GM12873 (cell line): ENCODE measurements at regions not wholly inside any gene's neighbourhood (a gene's known extent, or its start where the extent isn't known, plus 50 kb on each side); places are given as distances from the start of the nearest gene placed in this dataset.

ENCODE experiments used
- TF ChIP-seq, protein P1 (sequence below): IDR thresholded peaks from 2 replicates; pipeline ENCODE4 v1.5.1; 2012; ENCODE audit warnings: low read depth, mild to moderate bottlenecking, moderate library complexity, low read length, control low read depth; ENCODE audit not compliant: insufficient read depth; ENCODE audit errors: missing control alignments

DNA sequence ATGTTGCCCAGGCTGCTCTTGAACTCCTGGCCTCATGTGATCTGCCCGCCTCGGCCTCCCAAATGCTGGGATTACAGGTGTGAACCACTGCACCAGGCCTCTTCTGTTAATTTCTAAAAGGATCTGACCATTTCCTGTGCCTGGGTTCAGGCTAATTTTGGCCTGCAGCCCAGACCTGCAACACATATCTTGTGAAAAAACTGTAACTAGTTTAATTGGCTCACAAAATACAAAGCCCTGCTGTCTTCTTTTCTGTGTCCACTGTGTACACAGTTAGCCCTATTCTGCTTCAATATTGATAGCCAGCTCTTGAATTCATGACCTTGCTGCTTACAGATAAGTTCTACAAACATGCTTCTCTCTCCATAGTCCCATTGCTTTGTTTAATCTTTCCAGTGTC is 753.5 kb downstream of the PDHA2 start:
- TF ChIP-seq, protein P1, sequence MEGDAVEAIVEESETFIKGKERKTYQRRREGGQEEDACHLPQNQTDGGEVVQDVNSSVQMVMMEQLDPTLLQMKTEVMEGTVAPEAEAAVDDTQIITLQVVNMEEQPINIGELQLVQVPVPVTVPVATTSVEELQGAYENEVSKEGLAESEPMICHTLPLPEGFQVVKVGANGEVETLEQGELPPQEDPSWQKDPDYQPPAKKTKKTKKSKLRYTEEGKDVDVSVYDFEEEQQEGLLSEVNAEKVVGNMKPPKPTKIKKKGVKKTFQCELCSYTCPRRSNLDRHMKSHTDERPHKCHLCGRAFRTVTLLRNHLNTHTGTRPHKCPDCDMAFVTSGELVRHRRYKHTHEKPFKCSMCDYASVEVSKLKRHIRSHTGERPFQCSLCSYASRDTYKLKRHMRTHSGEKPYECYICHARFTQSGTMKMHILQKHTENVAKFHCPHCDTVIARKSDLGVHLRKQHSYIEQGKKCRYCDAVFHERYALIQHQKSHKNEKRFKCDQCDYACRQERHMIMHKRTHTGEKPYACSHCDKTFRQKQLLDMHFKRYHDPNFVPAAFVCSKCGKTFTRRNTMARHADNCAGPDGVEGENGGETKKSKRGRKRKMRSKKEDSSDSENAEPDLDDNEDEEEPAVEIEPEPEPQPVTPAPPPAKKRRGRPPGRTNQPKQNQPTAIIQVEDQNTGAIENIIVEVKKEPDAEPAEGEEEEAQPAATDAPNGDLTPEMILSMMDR, result no peak

GRCh38 chr4:96598465-96598864 is 758.6 kb downstream of the PDHA2 start:
- TF ChIP-seq, protein P1, result no peak

- TF ChIP-seq, protein P1, result no peak
Measured at GRCh38 chr4:96599752-96600151, 759.9 kb downstream of the PDHA2 start.

DNA sequence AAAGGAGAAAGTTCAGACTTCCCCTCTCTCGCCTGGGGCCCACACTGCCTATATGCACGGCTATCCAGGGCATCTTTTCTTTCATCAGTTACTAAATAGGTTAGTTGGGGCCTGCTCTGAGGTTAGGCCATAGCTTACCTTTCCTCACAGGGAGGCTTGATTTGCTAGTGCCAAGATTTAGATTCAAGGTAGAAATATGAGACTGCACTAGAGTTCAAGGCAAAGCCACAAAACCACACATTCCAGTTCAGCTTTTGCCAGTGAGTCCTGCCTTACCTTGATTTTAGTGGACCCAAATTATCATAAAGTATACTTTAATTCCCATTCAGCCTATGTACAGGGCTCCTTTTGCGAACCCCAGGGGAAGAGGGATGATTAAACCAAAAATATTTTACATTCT is 762.8 kb downstream of the PDHA2 start:
- TF ChIP-seq, protein P1, result no peak

DNA sequence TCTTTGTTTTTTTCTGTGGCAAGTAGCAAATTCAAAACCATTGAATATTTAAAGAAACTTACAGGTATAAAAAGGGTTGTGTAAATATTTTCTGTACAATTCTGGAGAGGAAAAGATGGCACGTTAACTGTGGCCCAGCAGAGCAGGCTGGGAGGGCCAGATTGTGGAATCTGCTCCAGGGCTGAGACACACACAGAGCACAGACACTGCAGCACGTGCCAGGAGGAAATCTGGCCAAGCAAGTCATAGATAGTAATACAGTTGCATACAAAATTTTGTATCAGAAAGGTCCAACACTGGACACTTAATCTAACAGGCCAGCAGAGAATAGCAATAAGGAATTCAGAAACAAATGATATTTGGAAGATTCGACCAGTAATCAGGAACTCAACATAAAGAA is 763.7 kb downstream of the PDHA2 start:
- TF ChIP-seq, protein P1, result no peak

GRCh38 chr4:96606451-96606850 is 766.6 kb downstream of the PDHA2 start:
- TF ChIP-seq, protein P1, result no peak

DNA sequence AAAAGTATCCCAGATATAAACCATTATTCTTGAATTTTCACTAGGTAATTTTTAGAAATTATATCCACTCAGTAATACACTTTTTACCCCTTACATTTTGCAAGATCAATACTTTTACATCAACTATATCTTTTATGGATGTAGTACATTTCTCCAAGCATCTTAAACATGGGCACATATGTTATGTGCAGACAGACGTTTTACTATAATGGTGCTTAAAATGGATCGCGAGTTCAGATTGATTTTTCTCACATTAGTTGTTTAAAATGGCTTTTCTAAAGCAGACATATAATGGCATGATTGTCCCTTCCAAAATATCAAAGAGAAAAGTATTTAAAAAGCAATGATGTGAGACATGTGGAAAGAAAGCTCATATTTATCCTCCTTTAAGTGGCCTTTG is 786.1 kb downstream of the PDHA2 start:
- TF ChIP-seq, protein P1, result no peak
